ENCODE measurements at regions not wholly inside any gene's neighbourhood (a gene's known extent, or its start where the extent isn't known, plus 50 kb on each side); places are given as distances from the start of the nearest gene placed in this dataset.

- Mint-ChIP-seq H3K27me3 (no peaks in the 10 kb centered on the region), H3K4me3 (no peak overlapping the region), H3K27ac (no peak overlapping the region), H3K36me3 (ENCODE audit: low read depth) (no peaks in the 10 kb centered on the region), H3K4me1 (no peaks in the 10 kb centered on the region), H3K9me3 (peaks cover 14% of the 10 kb centered on the region)
- no peak for ATAC-seq
- no peak for DNase-seq
Observed at GRCh38 chr7:68362745-68363518, 1235.3 kb upstream of the AUTS2 start.

GRCh38 chr7:68364886-68365625 lies 1233.2 kb upstream of the AUTS2 start:
- Mint-ChIP-seq H3K4me3 (no peak overlapping the region), H3K27ac (no peak overlapping the region), H3K27me3 (no peaks in the 10 kb centered on the region)

GRCh38 chr7:68371985-68372384 lies 1226.3 kb upstream of the AUTS2 start:
- no peak overlapping the region for H3K4me3 Mint-ChIP-seq
- H3K9me3 Mint-ChIP-seq: peaks cover 14% of the 10 kb centered on the region
- no peaks in the 10 kb centered on the region for H3K36me3 Mint-ChIP-seq (ENCODE audit: low read depth)
- ATAC-seq (no peak), DNase-seq (no peak)
- no peaks in the 10 kb centered on the region for H3K4me1 Mint-ChIP-seq
- no peaks in the 10 kb centered on the region for H3K27me3 Mint-ChIP-seq
- H3K27ac Mint-ChIP-seq: no peak overlapping the region

More at GRCh38 chr7:68364886-68365625, 1233.2 kb upstream of the AUTS2 start:
- H3K4me1 Mint-ChIP-seq: no peaks in the 10 kb centered on the region
- H3K36me3 Mint-ChIP-seq (ENCODE audit: low read depth): no peaks in the 10 kb centered on the region
- H3K9me3 Mint-ChIP-seq: peaks cover 23% of the 10 kb centered on the region
- ATAC-seq (no peak), DNase-seq (no peak)

GRCh38 chr7:68376131-68376661 lies 1222.1 kb upstream of the AUTS2 start:
- Mint-ChIP-seq H3K27ac (no peak overlapping the region), H3K4me1 (no peaks in the 10 kb centered on the region), H3K4me3 (no peak overlapping the region), H3K9me3 (peaks cover 19% of the 10 kb centered on the region), H3K36me3 (ENCODE audit: low read depth) (no peaks in the 10 kb centered on the region), H3K27me3 (no peaks in the 10 kb centered on the region)
- ATAC-seq: no peak
- DNase-seq: no peak

GRCh38 chr7:68381731-68382130 lies 1216.5 kb upstream of the AUTS2 start:
- Mint-ChIP-seq H3K27ac (no peak overlapping the region), H3K4me1 (no peaks in the 10 kb centered on the region)
- no peak for ATAC-seq

GRCh38 chr7:68384581-68384980 lies 1213.7 kb upstream of the AUTS2 start:
- H3K36me3 Mint-ChIP-seq (ENCODE audit: low read depth): no peaks in the 10 kb centered on the region
- no peak for ATAC-seq
- H3K9me3 Mint-ChIP-seq: peaks cover 37% of the 10 kb centered on the region
- H3K27ac Mint-ChIP-seq: no peak overlapping the region
- no peak overlapping the region for H3K4me3 Mint-ChIP-seq
- no peaks in the 10 kb centered on the region for H3K27me3 Mint-ChIP-seq
- DNase-seq: no peak
- no peaks in the 10 kb centered on the region for H3K4me1 Mint-ChIP-seq

More at GRCh38 chr7:68381731-68382130, 1216.5 kb upstream of the AUTS2 start:
- no peaks in the 10 kb centered on the region for H3K36me3 Mint-ChIP-seq (ENCODE audit: low read depth)
- peaks cover 35% of the 10 kb centered on the region for H3K9me3 Mint-ChIP-seq
- no peaks in the 10 kb centered on the region for H3K27me3 Mint-ChIP-seq
- no peak overlapping the region for H3K4me3 Mint-ChIP-seq
- no peak for DNase-seq

GRCh38 chr7:68393051-68393450 lies 1205.2 kb upstream of the AUTS2 start:
- Mint-ChIP-seq H3K36me3 (ENCODE audit: low read depth) (no peaks in the 10 kb centered on the region), H3K27ac (no peak overlapping the region), H3K9me3 (peaks cover 22% of the 10 kb centered on the region), H3K4me3 (no peak overlapping the region), H3K4me1 (no peaks in the 10 kb centered on the region), H3K27me3 (no peaks in the 10 kb centered on the region)
- ATAC-seq (no peak), DNase-seq (no peak)

GRCh38 chr7:68394131-68394530 lies 1204.1 kb upstream of the AUTS2 start:
- Mint-ChIP-seq H3K4me1 (no peaks in the 10 kb centered on the region), H3K4me3 (no peak overlapping the region), H3K27ac (no peak overlapping the region), H3K27me3 (no peaks in the 10 kb centered on the region), H3K36me3 (ENCODE audit: low read depth) (no peaks in the 10 kb centered on the region), H3K9me3 (peaks cover 22% of the 10 kb centered on the region)
- DNase-seq (no peak), ATAC-seq (no peak)

- Mint-ChIP-seq H3K4me3 (no peak overlapping the region), H3K27ac (no peak overlapping the region), H3K27me3 (no peaks in the 10 kb centered on the region), H3K36me3 (ENCODE audit: low read depth) (no peaks in the 10 kb centered on the region), H3K9me3 (peaks cover 4% of the 10 kb centered on the region), H3K4me1 (no peaks in the 10 kb centered on the region)
- ATAC-seq (no peak), DNase-seq (no peak)
Observed at GRCh38 chr7:68399991-68400590, 1198.2 kb upstream of the AUTS2 start.

- Mint-ChIP-seq H3K9me3 (peaks cover 4% of the 10 kb centered on the region), H3K4me3 (no peak overlapping the region), H3K4me1 (no peaks in the 10 kb centered on the region), H3K27me3 (no peaks in the 10 kb centered on the region), H3K36me3 (ENCODE audit: low read depth) (no peaks in the 10 kb centered on the region), H3K27ac (no peak overlapping the region)
- ATAC-seq: no peak
- no peak for DNase-seq
Observed at GRCh38 chr7:68400783-68401182, 1197.5 kb upstream of the AUTS2 start.

GRCh38 chr7:68401313-68401712 lies 1197.0 kb upstream of the AUTS2 start:
- no peaks in the 10 kb centered on the region for H3K27me3 Mint-ChIP-seq
- no peaks in the 10 kb centered on the region for H3K4me1 Mint-ChIP-seq
- no peak overlapping the region for H3K27ac Mint-ChIP-seq
- no peaks in the 10 kb centered on the region for H3K36me3 Mint-ChIP-seq (ENCODE audit: low read depth)
- DNase-seq (no peak), ATAC-seq (no peak)
- H3K4me3 Mint-ChIP-seq: no peak overlapping the region
- peaks cover 4% of the 10 kb centered on the region for H3K9me3 Mint-ChIP-seq

- H3K27me3 Mint-ChIP-seq: no peaks in the 10 kb centered on the region
- no peaks in the 10 kb centered on the region for H3K36me3 Mint-ChIP-seq (ENCODE audit: low read depth)
- no peaks in the 10 kb centered on the region for H3K4me1 Mint-ChIP-seq
- no peak overlapping the region for H3K27ac Mint-ChIP-seq
- H3K9me3 Mint-ChIP-seq: peaks cover 5% of the 10 kb centered on the region
- H3K4me3 Mint-ChIP-seq: no peak overlapping the region
- no peak for DNase-seq
- ATAC-seq: no peak
Observed at GRCh38 chr7:68406480-68406879, 1191.8 kb upstream of the AUTS2 start.

GRCh38 chr7:68407460-68407859 lies 1190.8 kb upstream of the AUTS2 start:
- Mint-ChIP-seq H3K27ac (no peak overlapping the region), H3K36me3 (ENCODE audit: low read depth) (no peaks in the 10 kb centered on the region), H3K4me1 (no peaks in the 10 kb centered on the region), H3K4me3 (no peak overlapping the region), H3K27me3 (no peaks in the 10 kb centered on the region), H3K9me3 (peaks cover 10% of the 10 kb centered on the region)
- DNase-seq (no peak), ATAC-seq (no peak)

GRCh38 chr7:68408873-68409272 lies 1189.4 kb upstream of the AUTS2 start:
- H3K4me3 Mint-ChIP-seq: no peak overlapping the region
- H3K9me3 Mint-ChIP-seq: peaks cover 10% of the 10 kb centered on the region
- no peaks in the 10 kb centered on the region for H3K36me3 Mint-ChIP-seq (ENCODE audit: low read depth)
- no peaks in the 10 kb centered on the region for H3K4me1 Mint-ChIP-seq
- H3K27me3 Mint-ChIP-seq: no peaks in the 10 kb centered on the region
- ATAC-seq: no peak
- no peak overlapping the region for H3K27ac Mint-ChIP-seq
- no peak for DNase-seq

- no peaks in the 10 kb centered on the region for H3K36me3 Mint-ChIP-seq (ENCODE audit: low read depth)
- H3K4me1 Mint-ChIP-seq: no peaks in the 10 kb centered on the region
- H3K27me3 Mint-ChIP-seq: no peaks in the 10 kb centered on the region
- no peak overlapping the region for H3K27ac Mint-ChIP-seq
- H3K9me3 Mint-ChIP-seq: peaks cover 10% of the 10 kb centered on the region
- no peak overlapping the region for H3K4me3 Mint-ChIP-seq
- DNase-seq (no peak), ATAC-seq (no peak)
Observed at GRCh38 chr7:68409851-68410250, 1188.4 kb upstream of the AUTS2 start.
